Fibroblast of skin of right biceps (primary cell): ENCODE measurements at regions not wholly inside any gene's neighbourhood (a gene's known extent, or its start where the extent isn't known, plus 50 kb on each side); places are given as distances from the start of the nearest gene placed in this dataset.
"Not testable (repeated sequence)": the region's sequence is repeated elsewhere in the genome, so short reads cannot be mapped to it uniquely, and the experiment has no call there.

Experiments
- DNase-seq: peaks from one replicate; pipeline ENCODE4 v3.0.0-alpha.2; 2013

DNA sequence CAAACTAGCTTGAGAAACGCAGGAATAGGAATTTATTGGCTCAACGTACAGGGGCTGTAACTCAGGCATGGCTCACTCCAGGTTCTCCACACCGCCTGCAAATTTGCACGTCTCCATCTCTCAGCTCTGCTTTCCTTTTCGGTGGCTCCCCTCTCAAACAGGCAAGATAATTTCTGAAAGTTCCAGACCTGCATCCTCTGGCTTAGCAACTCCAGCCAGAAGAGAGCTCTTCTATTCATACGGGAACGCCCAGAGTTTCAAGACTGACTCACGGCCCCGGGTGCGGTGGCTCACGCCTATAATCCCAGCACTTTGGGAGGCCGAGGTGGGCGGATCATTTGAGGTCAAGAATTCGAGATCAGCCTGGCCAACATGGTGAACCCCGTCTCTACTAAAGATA, 139.7 kb upstream of the BNIP2 start:
- no peak for DNase-seq

DNA sequence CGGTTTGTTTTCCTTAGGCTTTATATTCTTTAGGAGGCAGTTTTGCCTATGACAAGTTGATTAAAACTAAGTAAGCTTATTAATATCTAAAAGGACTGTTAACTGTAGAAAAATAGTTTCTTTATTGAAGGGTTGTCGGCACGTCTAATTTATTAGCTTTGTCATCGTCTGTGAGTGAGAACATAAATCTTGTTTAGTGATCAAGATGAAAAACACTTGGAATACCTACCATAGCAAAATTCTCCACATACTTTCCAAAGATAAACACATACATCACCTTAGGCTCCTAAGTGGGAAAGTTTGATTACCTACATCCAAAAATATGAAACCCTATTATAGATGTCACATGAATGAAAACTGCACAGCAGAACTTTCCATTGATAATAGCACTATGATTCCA, 139.1 kb upstream of the BNIP2 start:
- no peak for DNase-seq

DNA sequence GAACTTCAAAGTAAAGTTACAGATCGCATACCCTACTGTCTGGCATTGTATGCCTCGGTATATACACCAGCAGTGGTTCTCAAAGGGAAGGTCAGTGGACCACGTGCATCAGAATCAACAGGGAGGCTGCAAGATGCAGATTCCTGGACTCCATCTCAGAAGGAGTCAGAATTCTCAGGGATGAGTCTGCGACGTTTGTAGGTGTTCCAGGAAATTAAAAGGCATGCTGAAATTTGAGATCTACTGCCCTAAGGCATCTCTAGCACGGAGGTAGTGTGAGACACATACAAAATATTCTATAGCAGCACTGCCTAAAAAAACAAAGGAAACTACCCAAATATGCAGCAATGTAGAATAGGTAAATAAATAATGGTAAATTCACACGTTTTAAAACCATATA, 136.8 kb upstream of the BNIP2 start:
- DNase-seq: no peak

DNA sequence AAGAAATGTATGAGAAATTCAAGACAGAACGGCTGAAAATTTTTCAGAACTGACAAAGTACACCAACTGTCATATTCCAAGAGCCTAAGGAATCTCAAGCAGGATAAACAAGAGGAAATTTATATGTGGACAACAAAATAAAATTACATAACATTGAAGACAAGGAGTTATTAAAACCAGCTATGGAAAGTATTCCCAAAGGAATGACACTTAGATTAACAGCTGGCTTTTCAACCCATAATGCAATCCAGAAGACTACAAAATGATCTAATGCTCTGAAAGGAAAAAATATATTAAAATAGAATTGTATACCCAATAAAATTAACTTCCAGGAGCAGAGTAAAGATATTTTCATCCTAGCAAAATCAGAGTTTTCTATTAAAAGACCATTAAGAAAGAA, 132.2 kb upstream of the BNIP2 start:
- no peak for DNase-seq

DNA sequence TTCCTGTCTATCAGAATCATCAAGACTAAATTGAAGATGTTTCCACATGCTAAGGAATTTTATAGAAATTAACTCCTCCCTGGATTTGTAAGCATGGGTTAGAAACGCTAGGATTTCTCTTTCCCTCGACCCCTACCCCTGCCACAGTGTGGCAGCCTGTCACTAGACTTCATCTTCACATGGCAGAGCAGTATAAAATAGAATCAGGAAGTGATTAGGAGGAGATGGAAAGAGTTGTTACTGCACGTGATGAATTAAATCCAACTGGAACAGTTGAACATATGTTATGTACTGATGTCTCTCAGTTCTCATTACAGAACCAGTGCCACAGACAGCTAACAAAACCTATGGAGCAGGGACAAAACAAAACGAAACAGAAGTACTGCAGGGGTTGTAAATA, 130.0 kb upstream of the BNIP2 start:
- DNase-seq: no peak

DNA sequence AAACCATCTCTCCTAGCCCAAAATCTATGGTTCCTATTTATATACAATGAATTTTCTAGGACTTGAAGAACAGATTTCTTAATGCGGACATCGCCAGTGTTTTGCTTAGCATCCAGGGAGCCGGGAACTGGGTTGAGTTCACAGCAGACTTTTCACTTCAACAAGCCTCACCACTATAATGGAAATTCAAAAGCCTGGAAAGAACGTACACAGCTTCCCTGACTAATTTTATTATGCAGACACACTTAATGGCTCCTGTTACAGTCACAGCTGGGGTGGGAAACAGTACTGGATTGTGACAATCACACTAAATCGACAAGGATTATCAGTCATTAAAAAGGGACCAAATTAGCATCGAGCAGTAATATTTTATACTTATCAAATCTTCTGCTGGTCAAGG, 129.2 kb upstream of the BNIP2 start:
- no peak for DNase-seq

DNA sequence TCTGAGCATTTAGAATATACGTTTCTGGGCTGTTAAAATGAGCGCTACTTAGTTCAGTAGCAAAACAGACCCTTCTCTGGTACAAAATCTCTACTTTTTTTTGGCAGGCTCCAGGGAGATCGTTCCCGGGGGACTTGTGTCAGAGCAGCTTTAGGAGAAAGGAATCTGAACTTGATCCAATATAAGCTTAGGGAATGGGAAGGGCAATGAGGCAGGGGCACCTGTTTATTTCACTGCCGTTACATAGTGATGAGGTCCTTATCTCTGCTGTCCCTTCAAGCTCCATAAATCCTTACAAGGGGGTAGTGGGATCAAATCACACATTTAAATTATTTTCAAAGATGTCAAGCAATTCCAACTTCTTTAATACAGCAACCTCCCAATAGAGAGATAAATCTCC, 128.7 kb upstream of the BNIP2 start:
- DNase-seq: no peak

DNA sequence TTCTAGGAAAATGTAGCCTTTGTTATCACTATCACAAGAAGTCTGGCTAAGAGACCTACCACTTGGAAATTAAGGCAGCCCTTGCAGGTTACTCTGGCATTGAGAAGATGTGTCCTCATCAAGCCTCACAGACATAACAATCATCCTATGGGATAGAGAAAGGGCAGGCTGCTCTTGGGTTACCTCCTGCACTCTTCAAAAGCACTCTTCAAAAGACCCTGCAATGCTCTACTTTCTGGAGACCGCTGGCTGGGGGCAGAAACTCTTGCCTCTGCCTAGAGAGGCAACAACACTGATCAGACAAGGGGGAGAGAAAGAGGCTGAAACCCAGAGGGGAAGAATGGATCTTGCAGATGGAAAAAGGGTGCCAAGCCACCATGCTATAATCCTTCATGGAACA, 127.9 kb upstream of the BNIP2 start:
- no peak for DNase-seq

DNA sequence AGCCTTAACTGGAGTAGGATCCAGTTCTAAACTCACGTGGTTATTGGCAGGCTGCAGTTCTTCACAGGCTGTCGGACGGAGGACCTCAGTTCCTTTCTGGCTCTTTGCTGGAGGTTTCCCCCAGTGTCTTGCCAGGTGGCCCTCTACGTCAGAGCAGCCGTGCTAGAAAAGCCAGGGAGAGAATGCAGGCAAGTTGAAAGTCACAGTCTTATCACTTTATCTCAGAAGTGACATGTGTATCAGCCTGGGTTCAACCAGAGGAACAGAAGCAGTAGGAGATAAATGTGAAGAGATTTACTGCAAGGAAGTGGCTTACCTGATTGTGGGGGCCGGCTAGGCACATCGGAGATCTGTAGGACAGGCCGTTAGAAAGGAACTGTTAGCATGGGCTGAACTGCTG, 125.3 kb upstream of the BNIP2 start:
- no peak for DNase-seq

DNA sequence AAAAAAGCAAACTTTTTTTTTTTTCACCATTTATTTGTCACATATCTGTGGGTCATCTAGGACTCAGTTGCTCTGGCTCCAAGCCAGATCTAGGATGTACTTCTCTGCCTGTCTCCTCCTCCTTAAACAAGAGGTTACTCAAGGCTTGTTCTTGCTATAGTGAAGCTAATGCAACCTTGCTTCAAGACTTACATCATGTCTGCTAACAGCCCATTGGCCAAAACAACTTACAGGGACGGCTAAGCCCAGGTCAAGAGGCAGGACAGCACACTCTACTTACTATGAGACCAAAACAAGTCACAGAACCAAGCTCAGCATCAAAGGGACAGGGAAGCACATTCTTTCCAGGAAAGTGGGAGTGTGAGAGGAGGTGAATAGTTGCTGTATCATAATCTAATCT, 123.8 kb upstream of the BNIP2 start:
- DNase-seq: no peak

DNA sequence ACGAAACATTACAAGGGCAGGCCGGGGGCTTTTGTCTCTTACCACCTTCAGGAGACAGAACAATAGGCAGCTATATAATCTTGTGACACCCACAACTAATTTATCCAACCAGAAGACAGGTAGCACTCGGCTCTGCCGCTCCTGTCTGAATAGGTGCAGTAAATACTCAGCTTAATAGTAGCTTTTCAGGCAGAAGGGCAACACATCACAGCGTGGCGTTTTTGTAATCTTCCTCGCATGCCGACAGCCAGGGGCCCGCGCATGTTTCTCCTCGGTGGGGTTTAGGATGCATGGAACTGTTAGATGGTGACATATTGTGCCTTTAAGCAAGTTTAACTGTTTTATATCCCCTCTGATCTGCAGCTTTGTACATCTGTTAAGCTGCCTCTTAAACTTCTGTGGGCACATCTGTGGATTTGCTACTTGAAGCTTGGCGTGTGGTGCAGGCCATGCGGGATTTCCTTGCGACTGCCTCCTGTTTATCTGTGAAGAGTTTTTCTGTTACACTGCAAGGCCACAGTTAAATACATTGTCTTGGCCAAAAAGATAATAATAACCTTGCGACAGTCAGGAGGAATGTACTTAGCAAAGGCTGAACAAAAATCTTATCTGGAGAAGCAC, 123.2 kb upstream of the BNIP2 start:
- no peak for DNase-seq

DNA sequence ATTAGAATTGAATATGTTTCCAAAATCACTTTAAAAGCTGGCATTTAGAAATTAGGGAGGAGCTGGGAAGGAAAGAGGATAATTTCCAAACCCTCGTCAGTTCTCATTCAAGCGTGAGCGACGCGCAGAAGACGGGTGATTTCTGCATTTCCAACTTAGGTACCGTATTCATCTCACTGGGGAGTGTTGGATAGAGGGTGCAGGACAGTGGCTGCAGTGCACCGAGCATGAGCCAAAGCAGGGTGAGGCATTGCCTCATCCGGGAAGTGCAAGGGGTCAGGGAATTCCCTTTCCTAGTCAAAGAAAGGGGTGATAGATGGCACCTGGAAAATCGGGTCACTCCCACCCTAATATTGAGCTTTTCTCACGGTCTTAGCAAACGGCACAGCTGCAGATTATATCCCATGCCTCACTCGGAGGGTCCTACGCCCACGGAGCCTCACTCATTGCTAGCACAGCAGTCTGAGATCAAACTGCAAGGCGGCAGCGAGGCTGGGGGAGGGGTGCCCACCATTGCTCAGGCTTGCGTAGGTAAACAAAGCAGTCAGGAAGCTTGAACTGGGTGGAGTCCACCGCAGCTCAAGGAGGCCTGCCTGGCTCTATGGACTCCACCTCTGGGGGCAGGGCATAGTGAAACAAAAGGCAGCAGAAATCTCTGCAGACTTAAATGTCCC, 114.3 kb upstream of the BNIP2 start:
- not testable (repeated sequence) for DNase-seq

DNA sequence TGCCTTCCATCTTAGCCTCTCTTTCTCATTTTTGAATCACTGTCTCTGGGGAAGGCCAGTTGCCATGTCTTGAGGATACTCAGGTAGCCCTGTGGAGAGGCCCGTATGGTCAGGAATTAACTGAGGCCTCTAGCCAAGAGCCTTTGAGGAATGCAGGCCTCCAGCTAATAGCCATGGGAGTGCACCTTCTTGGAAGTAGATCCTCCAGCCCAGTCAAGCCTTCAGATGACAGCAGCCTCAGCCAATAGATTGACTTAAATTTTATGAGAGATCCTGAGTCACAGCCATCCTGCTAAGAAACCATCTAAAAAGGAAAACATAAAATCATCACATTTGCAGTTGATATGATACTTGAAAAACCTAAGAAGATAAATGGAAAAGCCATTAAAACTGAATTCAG, 112.5 kb upstream of the BNIP2 start:
- no peak for DNase-seq

DNA sequence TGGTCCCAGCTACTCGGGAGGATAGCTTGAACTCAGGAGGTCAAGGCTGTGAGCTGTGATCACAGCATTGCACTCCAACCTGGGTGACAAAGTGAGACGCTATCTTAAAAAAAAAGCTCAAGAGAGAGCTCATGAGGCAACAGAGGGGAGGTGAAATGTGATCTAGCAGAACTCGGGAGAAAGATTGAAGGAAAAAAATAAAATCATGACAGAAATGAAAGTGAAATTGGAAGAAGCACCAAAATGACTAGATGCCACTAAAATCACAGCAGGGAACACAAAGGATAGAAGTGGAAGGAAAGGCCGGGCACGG, 109.4 kb upstream of the BNIP2 start:
- DNase-seq: no peak

DNA sequence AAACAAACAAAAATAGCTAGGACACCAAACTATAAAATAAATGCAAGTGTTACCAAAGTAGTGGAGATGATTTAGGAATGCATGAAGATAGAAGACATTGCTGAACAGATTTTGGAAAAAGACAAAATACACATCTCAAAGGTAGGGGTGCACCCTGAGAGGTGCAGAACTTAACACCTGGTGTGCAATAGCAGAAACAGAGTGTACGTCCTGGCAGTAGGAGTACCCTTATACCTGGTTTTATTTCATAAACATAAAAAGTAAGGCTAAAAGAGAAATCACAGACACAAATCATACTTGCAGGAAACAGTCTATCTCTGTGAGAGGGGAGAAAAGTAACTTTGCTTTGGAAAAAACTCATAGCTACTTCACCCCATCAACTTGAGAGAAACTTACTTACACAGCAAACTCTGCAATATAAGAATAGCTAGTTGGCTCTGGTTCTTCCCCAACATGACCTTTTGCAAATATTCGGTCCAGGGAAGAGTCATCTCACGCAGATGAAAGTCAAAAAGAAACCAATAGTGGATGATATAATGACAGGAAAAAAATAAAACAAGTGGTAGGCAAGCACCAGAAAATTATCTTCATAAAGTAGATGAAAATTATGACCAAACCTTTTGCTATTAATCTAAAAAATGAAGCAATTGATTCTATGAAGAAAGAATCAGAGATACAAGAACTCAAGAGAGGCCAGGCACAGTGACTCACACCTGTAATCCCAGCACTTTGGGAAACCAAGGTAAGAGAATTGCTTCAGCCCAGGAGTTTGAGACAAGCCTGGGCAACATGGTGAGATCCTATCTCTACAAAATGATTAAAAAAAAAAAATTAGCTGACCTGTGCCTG, 108.9 kb upstream of the BNIP2 start:
- DNase-seq: no peak

DNA sequence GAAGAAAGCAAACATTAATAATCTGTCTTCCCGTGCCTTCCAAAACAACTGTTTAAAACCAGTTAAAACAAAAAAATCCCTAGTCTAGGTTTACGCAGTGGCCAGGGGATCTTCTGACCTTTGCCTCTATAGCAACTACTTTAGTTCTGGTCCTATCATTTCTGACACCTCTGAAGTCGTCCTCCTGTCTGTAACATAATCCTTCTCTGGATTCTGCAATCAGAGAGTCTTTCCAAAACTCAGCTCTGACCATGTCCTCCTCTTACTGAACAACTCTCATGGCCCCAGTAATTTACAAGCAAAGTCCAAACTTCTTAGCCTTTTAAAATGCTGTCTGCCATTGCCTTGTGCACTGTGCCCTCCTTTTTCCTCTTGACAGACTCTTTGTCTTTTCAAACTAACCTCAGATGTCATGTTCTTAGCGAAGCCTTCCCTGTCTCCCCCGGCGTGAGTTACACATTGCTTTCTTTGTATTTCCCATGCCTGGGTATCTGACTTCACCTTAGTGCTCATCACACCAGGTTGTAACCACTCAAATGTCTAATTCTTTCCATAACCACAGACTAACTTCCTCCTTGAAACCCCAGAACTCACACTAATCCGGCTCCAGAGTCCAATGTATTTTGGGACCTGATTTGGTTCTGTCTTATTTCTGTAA, 105.2 kb upstream of the BNIP2 start:
- no peak for DNase-seq

DNA sequence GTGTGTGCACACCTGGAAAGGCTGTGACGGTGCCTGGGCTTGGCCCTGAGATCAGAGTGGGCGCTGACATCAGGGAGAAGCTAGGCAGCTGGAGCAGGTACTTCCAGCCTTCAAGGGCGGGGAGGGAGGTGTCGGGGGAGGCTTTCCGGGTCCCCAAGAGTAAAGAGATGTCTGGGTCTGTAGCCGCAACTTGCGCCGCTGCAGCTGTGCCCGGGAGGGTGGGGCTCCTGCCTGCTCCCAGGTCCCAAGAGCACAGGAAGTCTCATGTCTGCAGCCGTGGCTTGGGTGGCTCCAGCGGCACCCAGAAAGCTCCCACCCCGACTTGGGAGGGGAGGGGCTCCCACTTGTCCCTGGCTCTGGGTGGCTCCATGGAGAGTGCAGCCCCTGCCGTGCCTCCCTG, 103.2 kb upstream of the BNIP2 start:
- no peak for DNase-seq

DNA sequence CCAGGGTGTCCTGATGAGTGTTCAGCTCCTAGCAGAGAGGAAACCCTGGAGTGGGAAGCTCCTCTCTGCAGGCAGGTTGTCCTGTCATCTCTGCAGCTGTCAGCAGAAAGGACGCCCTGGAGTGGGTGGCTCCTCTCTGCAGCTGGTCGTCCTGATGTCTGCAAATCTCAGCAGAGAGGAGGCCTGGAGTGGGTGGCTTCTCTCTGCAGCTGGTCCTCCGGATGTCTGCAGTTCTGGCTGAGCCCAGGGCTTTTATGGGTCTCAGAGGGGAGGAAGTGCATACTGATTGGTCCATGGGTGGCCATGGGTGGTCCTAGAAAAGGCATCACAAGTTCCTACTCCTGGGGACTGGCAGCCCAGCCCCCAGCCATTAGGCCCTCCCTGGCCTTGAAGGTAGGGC, 102.6 kb upstream of the BNIP2 start:
- no peak for DNase-seq

DNA sequence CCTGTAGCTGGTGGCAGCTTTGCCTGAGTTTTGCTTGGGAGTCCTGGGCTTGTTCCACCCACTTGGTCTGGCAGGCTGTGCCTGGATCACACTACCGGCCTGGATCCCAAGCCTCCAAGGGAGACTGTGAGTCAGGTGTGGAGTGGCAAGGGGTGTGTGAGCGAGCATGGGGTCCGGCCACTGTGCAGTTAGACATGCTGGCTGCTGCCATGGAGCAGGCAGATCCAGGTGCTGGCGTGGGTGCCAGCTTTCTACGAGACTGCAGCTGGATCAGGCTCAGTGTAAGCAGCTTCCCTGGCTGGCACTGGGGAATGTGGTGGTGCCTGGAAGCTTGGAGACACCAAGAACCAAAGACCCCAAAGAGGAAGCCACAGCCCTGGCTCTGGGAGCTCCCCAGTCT, 102.0 kb upstream of the BNIP2 start:
- no peak for DNase-seq

DNA sequence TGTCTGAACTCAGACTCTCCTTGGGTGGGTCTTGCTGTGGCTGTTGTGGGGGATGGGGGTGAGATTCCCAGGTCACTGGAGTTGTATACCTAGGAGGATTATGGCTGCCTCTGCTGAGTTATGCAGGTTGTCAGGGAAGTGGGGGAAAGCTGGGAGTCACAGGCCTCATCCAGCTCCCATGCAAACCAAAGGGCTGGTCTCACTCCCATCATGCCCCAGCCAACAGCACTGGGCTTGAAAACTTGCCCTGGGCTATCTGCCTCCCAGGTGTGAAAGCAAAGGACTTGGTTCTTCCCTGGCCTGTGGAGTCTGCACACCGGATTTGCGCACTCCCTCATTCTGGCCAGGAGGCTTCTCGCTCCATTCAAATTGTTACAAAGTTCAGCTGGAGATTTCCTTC, 97.3 kb upstream of the BNIP2 start:
- DNase-seq: not testable (repeated sequence)

DNA sequence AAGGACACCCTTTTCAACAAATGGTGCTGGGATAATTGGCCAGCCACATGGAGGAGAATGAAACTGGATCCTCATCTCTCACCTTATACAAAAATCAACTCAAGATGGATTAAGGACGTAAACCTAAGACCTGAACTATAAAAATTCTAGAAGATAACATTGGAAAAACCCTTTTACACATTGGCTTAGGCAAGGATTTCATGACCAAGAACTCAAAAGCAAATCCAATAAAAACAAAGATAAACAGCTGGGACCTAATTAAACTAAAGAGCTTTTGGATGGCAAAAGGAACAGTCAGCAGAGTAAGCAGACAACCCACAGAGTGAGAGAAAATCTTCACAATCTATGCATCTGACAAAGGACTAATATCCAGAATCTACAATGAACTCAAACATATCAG, 96.9 kb upstream of the BNIP2 start:
- not testable (repeated sequence) for DNase-seq

DNA sequence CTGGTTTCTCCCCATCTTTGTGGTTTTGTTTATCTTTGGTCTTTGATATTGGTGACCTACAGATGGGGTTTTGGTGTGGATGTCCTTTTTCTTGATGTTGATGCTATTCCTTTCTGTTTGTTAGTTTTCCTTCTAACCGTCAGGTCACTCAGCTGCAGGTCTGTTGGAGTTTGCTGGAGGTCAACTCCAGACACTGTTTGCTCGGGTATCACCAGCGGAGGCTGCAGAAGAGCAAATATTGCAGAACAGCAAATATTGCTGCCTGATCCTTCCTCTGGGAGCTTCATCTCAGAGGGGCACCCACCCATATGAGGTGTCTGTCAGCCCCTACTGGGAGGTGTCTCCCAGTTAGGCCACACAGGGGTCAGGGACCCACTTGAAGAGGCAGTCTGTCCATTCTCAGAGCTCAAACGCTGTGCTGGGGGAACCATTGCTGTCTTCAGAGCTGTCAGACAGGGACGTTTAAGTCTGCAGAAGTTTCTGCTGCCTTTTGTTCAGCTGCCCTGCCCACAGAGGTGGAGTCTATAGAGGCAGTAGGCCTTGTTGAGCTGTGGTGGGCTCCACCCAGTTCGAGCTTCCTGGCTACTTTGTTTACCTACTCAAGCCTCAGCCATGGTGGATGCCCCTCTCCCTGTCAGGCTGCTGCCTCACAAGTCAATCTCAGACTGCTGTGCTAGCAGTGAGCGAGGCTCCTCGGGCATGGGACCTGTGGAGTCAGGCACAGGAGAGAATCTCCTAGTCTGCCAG, 94.8 kb upstream of the BNIP2 start:
- DNase-seq: not testable (repeated sequence)

DNA sequence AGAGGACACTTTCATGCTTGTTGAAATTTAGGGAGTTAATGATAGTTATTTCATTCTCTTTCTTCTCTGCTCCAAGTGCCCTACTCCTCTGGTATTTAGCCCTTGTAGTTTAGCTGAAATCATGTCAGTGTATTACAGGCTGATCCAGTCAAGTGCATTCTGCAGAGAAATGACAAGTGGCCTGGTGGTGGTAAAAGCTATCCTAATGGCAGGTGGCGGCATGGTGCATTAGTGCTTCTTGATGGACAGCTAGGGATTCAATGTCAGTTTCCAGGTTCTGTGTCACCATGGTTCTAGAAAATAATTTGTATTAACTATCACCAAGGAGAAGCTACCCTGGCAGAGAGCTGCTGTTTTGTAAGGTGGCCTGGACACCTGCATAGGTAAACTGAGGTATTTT, 90.0 kb upstream of the BNIP2 start:
- DNase-seq: no peak
